HG03521 (cell line): ENCODE measurements at regions not wholly inside any gene's neighbourhood (a gene's known extent, or its start where the extent isn't known, plus 50 kb on each side); places are given as distances from the start of the nearest gene placed in this dataset.
A peak's percentile ranks its signal among the peaks of the same experiment; 100 is the strongest.

ENCODE experiments used
- ATAC-seq: cut with Tn5 transposase; IDR thresholded peaks from one replicate; pipeline ENCODE4 v1.9.1; 2021; ENCODE audit warnings: mild to moderate bottlenecking, moderate library complexity; ENCODE audit not compliant: unreplicated experiment

DNA sequence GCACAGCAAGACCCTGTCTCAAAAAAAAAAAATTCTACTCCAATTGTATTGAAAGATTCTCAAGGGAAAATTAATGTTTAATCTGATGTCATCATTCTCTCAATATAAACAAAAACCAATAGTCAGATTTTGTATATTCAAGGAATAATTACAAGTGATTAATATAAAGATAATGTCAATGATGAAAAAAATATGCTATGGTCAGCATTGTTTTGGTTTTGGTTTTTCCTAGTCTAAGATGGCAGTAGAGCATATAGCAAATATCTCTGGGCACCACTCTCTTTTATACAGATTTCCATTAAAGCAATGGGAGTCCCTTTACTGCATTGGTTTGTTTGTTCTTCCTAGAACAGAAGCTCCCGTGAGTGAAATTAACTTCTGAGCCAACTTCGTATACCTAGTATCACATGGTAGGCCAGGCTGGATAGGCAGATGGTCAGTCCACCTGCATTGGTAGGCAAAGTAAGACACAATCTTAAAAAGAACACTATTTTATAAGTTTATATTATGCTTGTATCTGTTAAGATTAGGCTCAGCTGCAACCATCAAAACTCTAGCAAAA, 523.8 kb upstream of the JARID2 start:
- ATAC-seq, result no peak

DNA sequence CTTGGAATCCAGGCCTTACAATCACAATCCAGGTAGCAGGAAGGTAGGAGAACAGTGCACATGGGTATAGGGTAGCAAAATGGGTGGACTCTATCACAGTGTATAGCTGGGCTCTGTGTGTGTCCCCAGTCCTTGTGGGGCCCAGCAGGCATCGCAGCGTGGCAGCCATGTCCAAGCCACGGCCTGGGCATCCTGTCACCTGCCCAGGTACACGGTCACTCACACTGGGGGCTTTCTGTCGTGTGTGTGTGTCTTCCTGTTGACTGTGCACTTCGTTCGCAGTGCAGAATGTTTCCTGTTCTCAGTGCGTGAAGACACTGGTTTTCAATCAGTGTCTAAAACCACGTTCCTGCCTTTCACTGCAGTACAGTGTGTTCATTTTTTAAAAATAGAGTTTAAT, 523.2 kb upstream of the JARID2 start:
- ATAC-seq, result no peak

DNA sequence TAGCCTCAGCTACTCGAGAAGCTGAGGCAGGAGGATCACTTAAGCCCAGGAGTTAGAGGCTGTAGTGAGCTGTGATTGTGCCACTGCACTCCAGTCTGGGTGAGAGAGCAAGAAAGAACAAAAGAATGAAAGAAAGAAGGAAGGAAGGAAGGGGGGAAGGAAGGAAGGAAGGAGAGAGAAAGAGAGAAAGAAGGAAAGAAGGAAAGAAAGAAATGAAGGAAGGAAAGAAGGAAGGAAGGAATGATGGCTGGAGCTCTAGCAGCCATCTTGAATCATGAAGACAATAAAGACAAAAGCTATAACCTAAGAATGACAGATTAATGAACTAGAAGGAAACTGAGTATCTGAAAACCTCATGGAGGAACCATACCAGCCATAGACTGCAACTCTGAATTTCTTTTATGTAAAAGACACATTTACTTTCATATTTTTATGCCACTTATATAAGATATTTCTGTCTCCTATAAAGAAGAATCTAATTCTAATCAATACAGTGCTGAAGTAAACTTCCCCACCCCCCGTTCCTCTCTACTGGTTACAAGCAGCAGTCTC, 522.3 kb upstream of the JARID2 start:
- no peak for ATAC-seq

DNA sequence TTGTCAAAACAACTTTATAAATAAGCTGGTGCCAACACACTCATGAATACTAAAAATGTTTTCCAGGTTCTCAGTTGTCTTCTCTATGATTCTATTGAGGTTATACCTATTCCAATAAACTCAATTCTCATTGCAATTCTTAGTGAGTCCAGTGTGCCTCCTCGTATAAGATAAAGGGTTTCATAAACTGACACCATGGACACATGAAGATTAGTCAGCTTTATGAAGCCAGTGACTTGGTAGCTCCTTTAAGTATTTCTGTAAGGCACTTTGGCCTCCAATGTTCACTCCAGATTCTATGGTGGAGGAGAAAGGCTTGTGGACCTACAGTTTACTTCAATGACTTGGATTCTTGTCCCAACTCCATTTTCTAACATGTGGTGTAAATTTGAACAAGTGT, 521.3 kb upstream of the JARID2 start:
- ATAC-seq, result no peak

DNA sequence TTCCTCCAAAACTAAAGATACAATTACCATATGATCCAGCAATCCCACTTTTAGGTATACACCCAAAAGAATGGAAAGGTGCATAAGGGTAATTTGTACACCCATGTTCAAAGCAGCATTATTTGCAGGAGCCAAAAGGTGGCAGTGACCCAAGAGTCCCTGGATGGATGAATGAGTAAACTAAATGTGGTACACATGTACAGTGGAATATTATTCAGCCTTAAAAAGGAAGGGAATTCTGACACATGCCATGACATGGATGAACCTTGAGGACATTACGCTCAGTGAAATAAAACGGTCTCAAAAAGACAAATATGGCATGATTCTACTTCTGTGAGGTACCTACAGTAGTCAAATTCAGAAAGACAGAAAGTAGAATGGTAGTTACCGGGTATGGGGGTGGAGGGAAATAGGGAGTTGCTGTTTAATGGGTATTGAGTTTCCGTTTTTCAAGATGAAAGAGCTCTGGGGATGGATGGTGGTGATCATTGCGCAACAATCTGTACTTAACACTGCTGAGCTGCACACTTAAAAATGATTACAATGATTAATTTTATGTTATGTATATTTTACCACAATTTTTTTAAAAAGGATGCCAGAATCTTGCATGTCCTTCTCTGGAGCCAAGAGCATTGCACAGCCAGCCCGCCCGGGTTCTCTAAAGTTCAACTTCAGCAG, 518.9 kb upstream of the JARID2 start:
- ATAC-seq, result no peak

DNA sequence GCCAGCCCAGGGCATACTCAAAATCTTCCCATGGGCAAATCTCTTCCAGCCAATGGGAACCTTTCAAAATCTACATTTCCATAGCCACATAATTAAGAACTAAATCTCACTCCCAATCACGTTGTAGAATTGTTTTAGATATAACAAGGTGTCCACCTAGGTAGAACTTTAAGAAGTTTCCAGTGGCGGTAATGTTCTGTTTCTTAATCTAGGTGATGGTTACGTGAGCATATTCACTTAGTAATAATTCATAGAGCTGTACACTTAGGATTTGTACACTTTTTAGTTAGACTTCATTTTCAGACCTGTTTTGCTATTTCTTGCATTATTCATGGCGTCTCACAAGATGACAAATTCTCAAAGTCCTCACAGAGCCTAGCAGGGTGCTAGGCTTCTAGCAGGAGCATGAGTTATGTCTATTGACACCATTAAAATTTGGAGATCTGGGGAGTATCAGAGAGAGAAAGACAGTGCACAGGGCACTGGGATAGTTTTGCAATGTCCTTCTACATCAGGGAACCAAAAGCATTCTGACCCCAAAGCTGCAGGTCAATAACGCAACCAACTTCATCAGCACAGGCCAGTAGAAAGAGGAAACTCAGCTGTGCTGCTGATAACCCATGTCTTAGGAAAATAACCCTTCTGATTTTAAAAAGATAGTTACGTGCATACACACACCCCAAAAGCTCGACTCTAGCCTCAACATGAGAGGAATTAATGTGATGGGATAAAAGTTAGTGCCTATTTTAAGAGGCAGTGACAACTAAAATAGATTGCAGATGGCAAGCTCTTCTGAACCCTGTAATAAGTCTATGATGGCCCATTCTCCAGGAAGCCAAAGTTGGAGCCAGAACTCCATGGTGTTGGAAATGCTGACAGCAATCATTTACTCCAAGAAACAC, 518.1 kb upstream of the JARID2 start:
- ATAC-seq, result no peak

DNA sequence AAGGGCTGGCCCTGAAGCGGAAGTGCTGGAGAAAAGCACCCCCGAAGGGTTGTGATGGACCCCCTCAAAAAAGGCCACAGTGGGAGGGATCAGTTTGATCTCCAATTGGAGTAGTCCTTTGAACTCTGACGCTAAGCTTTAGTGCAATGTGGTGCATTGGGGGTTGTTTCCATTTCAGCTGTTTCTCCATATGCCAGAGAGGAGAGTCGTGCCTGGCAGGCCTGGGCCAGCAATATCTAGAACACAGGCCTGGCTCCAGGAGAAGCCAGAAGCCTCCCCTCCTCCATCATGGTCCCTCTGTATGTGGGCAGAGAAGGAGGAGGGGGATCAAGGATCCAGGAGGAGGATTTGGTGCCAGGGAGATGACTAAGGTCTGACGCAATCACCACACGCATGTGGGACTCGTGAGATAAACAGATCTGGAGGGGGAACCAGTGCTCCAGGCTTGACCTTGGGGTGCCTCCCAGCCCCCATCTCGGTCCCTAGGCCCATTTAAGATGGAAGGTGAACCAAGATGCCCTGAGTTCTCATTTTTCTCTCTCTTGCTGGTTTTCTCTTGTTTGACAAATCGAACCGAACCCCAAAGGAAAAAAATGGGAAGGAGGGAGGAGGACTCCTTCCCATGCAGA, 517.4 kb upstream of the JARID2 start:
- ATAC-seq, result no peak

DNA sequence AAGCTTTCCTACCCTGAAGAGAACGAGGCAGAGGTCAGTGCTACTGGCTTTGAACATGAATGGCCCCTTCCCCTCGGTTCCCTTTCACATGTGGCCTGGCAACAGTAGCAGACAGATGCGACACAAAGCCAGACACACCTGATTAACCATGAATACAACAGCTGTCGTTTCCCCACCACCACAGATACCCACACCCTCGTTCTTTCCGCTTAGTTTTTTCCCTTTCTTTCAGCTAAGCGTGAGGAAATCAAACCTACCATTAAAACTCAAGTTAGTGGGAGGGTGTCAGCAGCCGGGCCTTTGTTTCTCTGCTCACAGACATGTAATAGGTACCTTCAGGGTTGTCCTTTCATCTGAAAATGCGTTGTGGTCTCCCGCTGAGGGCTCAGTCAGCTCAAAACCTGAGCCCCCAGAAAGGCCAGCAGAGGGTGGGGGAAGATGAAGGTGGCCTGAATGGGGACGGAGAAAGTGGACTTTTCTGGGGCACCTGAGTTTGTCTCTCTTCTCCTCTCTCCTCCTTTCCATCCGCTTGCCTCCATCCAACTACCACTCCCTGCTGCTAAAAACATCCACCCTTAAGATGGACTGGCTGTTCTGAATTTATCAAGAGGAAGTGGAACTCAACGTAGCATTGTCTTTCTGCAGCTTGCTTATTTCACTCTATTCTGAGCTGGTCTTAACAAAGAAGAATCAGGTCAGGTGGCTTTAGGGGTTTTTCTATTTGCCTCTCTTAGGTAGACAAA, 516.6 kb upstream of the JARID2 start:
- no peak for ATAC-seq

DNA sequence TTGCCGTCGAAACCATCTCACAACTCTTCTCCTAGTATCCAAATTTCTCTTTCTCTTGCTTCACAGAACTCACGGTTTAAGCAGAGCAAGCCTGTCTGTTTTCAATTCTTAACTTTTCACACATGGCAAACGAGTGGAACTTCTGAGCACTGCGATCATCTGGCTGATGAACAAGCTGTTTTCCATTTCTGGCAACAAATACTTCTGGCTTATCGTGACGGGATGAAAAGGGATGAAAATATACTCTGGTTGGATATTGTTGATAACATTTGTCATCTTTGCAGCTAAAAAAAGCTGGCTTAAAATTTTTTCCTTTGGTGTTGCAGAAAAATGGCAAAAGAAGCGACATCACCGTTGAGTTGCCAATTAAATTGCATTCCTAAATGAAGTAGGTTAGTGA, 515.2 kb upstream of the JARID2 start:
- ATAC-seq, result no peak

DNA sequence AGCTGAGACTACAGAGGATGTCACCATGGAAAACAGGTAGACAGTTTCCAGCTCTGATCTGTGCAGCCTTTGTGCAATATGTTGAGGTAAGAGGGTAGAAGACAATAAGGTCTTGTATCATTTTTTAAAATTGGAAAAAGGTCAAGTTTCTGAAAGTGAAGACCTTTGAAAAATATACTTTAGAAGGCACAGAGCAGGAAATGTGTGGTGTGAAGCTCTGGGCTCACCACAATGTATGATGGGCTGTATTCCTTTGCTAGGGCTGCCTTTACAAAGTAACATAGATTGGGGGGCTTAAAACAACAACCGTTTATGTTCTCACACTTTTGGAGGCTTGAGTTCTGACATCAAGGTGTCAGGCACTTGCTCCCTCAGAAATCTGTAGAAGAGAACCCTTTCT, 514.3 kb upstream of the JARID2 start:
- ATAC-seq, result no peak

DNA sequence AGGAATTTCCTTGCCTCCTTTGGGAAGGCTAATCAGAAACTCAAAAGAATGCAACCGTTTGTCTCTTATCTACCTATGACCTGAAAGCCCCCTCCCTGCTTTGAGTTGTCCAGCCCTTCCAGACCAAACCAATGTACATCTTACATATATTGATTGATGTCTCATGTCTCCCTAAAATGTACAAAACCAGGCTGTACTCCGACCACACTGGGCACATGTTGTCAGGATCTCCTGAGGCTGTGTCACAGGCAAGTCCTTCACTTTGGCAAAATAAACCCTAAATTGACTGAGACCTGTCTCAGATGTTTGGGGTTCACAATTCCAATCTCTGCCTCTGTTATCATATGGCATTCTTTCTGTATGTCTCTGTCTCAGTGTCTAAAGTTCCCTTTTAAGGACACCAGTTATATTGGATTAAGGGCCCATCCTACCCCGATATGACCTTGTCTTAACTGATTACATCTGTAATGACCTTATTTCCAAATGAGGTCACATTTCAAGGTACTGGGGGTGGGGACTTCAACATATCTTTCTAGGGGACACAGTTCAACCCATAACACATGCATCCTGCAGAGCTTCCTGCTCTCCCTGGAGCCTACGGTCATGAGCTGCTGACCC, 513.5 kb upstream of the JARID2 start:
- no peak for ATAC-seq

DNA sequence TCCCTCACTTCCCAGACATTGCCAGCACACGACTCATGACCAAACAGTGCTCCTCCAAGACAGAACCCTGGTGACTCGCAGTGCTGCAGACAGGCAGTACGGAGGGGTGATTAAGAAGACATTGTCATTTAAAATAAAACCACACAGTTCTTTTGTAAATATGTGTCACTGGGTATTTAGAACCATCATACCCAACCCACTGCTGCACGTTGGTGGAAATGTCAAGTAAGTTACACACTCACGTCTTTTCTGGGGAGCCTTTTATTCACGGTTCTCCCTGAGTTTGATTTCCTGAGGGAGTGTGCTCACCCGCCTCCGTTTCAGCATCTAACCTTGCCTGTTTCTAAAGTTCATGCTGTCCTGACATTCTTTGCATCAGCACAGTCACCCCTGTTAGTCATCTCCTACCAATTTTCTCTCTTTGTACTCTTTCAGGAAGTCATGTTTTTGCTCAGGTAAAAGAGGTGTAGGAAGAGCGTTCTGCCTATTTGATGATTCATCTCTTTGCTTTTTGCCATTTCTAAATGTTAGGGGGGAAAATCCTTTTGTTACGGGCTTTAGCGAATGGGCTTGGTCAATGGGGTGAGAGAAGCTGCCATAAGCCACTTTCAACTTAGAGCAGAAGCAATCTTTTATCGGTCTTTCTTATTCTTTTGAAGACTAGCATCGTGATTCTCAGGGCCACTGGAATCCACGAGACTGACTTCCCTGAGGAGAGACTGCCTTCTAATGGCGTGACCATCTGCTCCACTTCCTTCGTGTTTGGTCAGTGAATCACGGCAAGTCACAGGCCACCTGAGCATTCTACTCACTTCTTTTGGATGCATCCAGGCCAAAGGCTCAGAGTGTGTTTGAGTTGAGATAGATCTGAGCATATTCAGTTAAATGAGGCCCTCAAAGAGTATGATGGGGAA, 512.8 kb upstream of the JARID2 start:
- ATAC-seq, result no peak

DNA sequence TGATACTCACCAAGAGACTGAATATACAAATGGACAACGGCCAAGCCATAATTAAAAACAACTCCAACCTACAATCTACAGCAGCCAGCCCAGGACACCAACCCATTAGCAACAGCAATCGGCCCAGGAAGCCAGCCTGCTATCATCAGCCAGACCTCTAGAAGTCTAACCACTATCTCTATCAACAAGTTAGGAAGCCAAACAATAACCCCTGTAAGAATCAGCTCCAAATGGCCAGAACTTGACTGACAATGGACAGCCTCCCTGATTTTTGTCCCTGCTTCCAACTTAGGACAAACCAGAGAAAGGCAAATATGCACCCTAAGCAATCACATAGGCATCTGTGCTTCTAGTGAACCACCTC, 511.8 kb upstream of the JARID2 start:
- ATAC-seq, result no peak

DNA sequence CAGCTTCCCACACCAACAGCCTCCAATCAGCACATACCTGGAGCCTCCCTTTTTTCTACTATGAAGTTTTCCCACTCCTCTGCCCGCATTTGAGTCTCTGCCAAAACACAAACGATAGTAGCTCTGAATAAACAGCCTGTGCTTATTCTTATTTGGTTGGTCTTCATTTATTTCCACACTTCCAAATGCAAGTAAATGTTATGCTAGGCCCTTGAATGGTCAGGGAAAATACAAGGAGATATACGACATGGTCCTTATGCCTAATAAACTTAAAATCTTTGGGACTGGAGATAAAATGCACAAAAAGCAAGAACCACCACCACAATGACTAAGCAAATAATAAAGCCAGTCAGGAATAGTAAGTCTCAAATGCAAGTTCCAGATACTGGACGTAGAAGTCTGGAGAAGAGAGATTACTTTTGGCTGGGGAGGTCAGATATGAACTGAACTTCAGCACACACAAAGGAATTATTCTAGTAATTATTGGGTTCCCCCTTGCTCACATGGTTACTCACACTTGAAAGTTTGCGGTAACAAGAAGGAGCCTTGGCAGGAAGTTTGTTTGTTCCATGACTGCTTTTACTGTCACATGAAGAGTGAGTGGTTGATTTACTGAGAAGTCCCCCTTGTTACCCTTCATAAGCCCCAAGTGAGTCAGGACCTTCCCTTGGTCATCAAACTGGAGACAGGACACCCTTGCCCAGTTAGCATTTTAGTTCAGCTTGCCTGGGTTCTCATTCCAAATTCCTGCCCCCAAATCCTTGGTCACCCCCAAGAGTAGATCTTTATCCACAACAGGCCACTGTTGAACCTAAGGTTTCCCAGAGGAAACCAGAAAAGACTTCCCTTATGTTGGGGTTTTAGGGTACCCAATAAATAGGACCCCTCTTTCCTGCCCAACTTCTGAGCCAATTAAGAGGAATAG, 511.2 kb upstream of the JARID2 start:
- ATAC-seq, result peak; percentile 74

DNA sequence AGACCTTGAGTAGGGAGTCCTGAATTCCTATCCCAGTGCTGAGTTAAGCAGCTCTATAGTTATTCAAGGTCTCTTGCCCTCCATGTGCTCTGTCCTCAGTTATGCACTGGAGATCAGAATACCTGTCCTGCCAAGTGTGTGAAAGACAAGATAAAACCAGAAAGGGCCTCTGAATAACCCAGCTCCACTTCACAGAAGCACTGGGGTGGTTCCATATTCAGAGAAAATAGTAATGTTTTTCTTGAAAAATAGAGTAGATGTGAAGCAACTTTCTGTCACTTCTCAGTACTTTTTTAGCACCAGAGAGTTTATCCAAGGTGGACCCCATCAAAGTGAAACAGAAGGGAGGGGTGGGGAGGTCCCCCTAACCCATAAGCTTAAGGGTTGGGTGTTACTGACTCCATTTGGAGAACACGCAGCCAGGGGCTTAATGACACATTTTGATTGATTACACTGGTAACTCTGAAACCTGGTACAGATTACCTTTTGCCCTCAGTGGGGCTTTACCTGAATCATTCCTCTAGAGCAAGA, 509.8 kb upstream of the JARID2 start:
- no peak for ATAC-seq

DNA sequence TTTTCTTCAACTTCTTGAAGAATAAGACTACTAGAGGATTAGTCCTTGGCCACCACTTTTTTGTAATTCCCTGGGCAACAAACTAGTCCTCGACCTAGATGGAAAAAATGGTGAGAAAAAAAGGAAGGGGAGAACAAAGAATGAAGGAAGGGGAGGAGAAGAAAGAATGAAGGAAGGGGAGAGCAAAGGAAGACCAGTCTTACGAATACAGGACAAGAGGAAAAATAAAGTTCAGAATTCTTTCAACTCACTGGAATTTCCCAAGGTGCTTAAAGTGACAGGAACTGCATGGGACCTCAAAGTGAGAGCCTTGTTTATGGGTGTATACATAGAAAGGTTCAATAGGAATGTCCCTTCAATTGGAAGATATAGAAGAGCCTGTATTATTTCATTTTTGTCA, 509.3 kb upstream of the JARID2 start:
- ATAC-seq, result no peak

DNA sequence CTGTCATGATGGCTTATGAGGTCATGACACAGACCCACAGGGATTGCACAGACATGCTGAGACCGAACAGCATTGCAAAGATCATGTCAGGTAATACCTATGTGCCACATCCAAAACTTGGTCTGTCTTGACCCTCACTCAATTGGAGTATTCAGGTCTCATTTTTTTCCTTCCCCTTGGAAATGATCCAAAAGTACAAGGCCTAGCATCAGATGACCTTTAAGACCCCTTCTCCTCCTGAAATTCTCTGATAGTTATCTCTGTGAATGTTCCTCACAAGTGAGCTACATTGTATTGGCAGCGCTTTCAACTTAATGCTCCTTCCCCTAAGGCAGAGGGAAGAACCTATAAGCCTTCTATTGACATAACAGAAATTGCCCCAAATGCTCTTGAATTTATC, 507.4 kb upstream of the JARID2 start:
- no peak for ATAC-seq

DNA sequence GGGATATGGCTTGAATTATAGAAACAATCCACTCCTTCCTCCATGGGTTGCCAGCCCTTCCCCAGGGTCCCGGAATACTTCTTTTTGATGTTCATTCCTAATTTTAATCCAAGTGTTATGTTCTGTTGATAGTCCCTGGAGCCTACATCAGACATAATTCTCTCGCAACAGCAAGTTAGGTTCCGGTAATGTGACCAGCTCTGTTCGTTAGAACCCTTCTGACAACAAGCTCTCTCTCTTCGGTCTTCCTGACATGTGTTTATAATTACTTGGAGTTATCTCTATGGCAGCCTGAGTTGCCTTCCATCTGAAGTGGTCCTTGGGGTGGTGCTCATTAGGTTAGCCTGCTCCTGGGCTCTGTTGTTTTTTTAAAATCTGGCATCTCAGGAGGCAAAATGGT, 506.9 kb upstream of the JARID2 start:
- no peak for ATAC-seq
